T-helper 2 cell treated with Interferon-gamma antibody and Interleukin-4, amounts not matched to agents 100 ng/mL and 5 ng/mL, for 36 hours (primary cell): ENCODE measurements at regions not wholly inside any gene's neighbourhood (a gene's known extent, or its start where the extent isn't known, plus 50 kb on each side); places are given as distances from the start of the nearest gene placed in this dataset.
"Not testable (repeated sequence)": the region's sequence is repeated elsewhere in the genome, so short reads cannot be mapped to it uniquely, and the experiment has no call there.

Experiments
- intact Hi-C: fragments of 100-400 bp; cut with micrococcal nuclease; formaldehyde crosslinking; loops from one replicate; pipeline ENCODE4 v1.15.1; 2023

DNA sequence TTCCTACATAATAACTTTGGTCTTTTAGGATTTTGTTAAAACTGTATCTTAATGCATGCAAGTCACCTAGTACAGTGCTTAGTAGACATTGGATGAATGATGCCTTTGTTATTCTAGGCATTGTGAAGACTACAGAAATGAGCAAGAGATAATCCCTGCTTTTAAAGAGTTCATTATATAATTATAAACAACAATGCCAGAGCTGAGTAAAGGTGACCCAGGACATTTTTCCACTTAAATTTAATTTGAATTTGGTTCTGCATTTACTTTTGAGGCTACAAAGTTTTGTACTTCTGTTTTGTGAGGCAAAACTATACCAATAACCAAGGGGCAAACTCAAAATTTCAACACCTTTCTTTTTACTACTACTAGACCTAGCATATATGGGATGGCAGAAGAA lies 182.0 kb upstream of the SESN3 start:
- intact Hi-C loops: no loop called here

DNA sequence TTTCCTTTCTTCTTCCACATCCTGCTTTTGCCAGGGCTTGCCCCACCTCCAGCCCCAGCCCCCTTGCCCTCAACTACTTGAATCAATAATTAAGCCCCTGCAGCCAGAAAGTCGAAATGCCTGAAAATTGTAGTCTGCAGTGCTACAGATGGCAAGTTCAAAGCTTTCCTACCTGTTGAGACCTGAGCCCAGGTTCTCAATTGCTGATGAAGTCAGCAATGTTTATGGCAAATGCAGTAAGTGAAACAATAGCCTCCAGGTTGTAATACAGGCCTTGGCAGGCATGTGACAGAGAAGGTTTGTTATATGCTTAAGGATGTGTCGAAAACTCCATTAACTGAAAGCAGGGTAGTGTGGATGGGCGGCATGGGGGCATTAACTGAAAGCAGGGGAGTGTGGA lies 181.1 kb upstream of the SESN3 start:
- intact Hi-C loops: no loop called here

DNA sequence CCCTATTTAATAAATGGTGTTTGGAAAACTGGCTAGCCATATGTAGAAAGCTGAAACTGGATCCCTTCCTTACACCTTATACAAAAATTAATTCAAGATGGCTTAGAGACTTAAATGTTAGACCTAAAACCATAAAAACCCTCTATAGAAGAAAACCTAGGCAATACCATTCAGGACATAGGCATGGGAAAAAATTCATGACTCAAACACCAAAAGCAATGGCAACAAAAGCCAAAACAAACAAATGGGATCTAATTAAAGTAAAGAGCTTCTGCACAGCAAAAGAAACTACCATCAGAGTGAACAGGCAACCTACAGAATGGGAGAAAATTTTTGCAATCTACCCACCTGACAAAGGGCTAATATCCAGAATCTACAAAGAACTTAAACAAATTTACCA lies 179.7 kb upstream of the SESN3 start:
- intact Hi-C loops: not testable (repeated sequence)

DNA sequence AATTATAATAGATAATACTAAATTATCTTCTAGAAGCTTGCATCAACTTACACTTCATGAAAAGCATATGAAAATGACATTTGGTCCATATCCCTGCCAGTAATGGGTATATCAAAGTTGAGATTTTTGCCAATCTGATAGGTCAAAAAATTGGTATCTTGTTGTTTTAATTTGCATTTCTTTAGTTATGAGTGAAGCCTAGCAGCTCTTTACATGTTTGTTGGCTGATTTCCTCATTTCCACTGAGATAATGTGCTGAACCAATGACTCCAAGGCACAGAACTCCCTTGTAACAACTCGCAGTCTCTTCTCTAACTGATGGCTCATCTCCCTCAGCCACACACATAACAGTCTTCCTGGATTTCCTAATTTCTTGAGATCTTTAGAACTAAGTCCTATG lies 175.3 kb upstream of the SESN3 start:
- intact Hi-C loops: no loop called here

DNA sequence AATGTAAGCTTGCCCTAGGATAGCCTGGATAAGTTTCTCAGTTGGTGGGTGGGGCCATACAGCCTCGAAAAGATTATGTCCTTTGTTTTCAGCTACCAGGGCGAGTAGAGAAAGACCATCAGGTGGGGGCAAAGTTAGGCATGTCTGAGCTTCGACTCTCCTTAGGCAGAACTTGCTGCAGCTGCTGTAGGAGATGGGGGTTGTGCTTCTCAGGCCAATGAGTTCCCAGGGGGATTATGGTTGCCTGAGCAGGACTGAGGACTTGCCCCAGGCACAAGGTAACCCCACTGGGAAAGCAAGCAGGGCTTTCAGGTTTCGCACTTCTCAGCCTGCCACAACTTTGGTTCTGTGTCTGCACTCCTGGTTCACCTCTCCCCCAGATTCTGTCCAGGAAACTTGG lies 173.4 kb upstream of the SESN3 start:
- intact Hi-C loops: no loop called here

DNA sequence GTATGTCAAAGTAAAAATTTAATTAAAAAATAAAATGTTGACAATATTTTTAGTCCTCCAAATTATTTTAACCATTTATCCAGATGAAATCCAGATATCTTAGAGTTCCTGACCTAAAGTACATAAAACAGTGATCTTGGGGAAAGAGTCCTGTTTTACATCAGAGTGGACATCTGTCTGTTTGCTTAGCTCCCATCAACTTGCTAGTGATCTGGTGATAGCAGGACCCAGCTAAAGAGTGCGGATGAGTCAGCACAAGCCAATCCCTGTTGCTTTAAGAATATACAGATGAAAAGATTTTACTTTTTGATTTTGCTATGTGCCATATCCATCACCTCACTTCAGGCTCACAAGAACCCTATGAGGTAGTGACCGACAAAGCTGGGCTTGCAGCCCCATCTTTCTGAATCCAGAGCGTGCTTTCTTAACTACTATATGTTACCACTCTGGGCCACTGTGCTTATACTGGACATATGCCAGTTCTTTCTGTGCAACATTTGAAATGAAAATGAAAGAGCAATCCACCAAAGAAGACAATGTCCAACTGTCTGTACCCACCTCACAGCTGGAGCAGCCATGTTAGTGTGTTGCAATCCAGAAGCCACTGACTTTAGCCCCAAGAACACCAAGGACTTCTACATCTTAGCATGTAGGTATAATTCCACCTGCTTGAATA lies 167.6 kb upstream of the SESN3 start:
- intact Hi-C loops: no loop called here

DNA sequence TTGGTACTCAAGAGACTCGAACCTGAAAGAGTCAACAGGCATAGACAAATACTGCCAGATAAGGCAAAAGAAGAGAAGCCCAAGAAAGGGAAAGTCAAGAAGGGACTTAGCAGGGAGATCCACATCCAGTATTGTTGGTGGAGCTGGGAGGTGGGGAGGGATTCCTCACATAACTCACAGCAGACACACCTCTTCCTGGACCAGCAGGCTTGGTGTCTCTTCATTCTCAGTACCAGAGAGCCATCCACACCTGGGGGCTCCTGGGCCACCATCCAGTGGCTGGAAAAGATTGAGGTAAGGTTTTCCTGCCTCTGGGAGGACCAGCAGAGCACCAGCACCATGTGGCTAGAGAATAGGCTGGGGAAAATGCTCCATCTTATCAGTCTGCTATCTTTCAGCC lies 161.6 kb upstream of the SESN3 start:
- intact Hi-C loops: no loop called here

DNA sequence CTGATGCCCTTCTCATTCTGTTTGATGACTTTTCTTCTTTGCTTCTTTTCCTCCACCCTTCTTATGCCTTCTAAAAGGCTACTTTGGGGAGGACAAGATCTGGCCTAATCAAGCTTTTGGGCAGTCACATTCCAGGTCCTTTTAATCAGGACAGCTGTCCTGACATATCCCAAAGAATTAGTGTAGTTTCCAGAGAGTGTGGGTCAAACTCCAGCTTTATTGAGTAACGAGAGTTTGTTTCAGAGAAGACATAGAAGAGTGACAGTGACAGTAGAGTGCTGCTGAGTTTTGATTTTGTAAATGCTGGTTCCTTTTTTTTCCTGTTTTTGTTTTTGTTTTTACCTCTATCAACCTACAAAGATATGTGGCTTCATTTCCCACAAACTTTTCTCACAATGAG lies 158.4 kb upstream of the SESN3 start:
- intact Hi-C loops: no loop called here

DNA sequence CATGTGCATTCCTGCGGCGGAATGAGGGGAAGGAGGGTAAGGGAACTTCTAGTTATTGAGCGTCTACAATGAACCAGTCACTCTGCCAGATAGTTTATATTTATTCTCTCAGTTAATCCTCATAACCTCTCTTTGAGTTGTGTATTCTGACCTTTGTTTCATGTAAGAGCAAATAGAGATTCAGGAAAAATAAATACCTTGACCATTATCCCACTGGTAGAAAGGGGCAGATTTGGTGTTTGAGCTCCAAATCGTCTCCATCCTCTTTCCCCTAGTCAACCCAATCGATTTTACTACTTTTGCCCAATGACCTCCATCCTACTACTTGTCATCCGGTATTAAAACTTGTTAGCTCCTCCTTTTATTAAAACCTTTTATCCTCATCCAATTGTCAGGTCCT lies 157.1 kb upstream of the SESN3 start:
- intact Hi-C loops: no loop called here

DNA sequence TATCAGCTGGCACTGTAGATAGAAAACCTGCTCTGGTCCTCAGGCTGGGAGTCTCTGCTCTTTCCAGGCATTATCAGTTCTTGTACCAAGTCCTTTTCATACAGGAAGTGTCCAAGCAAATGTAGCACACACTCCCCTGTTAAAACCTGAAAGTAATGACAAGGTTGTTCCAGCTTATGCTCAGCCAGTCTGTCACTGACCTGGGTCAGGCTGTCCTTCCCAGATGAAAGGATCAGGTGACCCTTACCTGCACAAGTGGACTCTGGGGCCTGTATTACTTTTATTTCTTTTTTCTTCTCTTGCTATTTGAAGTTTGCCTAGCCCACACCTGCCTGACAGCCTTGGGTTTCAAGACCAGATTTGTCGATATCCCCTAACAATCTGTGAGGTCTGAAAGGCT lies 156.3 kb upstream of the SESN3 start:
- intact Hi-C loops: no loop called here

DNA sequence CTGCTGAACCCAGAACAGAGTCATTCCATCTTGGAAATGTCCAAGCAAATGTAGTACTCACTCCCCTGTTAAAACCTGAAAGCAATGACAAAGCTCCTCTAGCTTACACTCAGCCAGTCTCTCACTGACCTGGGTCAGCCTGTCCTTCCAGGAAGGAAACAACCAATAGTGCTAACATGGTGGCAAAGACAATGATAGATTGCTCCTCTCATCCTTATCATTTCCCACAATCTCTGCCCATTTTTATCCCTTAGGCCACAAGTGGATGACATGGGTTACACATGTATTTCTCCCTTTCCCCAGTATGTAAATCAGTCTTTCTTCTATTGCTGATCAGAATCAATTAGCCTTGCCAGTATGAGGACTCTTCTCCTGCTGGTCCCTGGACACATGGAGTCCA lies 154.6 kb upstream of the SESN3 start:
- intact Hi-C loops: no loop called here

DNA sequence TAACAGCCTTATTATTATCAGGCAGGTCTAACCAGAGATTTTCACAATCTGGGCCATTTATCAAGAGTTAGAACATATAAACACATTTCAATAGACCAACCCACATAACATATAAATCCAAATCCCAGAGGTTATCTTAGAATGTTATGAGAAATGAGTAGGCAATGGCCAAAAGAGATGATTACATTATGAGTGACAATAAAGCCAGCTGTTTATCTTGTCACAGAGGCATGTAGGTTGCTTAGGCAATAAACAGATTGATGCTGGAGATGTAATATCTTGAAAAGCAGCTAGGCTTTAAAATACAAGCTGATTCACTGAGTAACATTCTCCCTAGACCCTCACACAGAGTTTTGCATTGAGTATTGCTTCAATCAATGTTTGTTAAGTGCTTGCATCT lies 148.5 kb upstream of the SESN3 start:
- intact Hi-C loops: no loop called here

DNA sequence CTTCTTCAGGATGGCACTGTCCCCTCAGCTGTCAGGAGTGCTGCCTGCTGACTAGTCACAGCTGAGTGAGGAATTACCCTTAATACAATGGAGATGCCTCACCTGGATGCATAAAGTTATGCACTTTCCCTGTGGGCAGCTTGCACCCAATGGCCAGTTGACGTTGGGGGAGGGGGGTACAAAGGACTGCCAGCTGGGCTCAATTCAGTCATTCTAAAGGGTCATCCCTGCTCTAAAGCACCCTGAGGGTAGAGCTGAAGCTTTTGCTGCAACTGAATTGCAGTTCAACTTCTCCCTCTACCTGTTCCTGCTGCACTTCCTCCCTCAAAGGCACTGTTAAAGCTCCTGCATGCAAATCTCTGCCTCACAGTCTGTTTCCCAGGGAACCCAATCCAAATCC lies 147.8 kb upstream of the SESN3 start:
- intact Hi-C loops: no loop called here

DNA sequence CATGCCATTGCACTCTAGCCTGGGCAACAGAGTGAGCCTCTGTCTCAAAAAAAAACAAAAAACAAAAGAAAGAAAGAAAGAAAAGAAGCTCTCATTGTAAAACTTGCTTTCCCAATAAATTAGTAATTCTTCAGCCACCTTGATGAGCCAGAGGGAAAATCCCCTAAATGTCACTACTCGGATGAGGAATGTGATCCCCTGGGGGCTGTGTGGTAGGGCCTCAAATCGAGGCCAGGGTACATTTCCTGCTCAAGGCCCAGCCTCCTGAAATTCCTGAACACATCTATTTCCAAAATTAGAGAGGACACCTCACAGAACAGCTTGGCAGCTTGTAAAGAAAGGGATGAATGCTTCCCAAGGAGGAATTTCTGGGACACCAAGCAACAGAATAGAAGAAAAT lies 147.1 kb upstream of the SESN3 start:
- intact Hi-C loops: no loop called here

DNA sequence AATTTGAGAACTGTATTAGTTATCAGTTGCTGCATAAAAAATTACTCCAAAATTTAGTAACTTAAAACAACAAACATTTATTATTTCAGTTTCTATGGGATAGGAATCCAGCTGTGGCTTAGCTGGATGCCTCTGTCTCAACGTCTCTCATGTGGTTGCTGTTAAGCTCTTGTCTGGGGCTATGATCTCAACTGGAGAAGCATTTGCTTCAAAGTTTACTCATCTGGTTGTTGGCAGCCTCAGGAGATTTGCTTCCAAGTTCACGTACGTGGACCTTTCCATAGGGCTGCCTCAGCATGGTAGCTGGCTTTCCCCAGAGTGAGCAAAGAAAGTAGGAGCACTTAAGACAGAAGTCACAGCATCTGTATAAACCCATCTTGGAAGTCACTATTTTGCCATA lies 144.9 kb upstream of the SESN3 start:
- intact Hi-C loops: no loop called here

DNA sequence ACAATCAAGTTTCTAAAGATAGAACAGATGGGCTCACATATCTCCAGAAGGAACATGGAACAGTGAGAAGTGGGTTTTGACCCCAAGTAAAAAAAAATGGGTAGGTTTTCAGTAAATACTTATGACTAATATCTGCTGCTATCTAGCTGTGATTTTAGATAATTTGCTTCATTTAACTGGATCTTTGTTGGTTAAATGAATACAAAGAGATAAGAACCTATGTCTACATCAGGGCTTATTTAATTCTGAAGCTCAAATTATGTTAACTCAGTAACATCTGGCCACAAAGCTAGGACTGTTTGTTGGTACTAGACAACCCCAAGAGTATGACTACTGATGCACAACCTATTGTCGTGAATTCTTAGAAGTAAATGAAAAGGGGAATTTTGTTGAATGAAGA lies 144.4 kb upstream of the SESN3 start:
- intact Hi-C loops: no loop called here

DNA sequence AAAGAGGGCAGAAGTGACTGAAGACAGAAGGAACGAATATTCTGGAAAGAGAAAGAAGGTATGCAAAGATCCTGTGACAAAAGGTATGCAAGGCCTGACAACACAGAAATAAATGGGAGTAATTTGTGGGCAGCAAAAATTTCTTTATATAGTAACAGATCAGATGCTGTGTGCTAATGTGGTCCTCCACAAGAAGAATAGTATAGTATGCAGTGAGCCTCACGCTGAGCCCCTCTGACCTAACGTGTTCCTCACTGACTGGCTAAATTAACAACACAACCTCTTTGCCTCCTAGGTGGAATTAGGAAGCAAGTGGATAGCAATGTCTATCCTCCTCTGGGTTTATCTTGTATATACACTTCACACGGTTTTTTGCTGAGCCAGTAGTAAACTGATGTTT lies 143.1 kb upstream of the SESN3 start:
- intact Hi-C loops: no loop called here

DNA sequence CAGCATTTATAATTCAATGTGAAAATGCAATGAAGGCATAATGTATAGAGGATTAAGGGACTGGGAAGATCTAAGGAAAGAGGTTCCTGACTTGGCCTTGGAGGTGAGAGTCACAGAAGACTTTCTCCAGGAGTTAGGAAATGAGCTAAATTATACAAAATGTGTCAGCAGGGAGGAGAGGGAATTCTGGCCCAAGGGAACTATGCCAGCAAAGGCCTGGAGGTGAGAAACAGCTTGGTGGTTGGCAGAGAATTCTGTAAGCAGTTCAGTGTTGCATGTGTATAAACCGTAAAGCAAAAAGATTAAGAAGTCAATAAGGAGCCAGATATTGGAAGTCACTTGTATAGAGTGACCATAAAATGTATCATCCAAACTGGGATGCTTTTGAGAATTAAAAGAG lies 142.2 kb upstream of the SESN3 start:
- intact Hi-C loops: no loop called here

DNA sequence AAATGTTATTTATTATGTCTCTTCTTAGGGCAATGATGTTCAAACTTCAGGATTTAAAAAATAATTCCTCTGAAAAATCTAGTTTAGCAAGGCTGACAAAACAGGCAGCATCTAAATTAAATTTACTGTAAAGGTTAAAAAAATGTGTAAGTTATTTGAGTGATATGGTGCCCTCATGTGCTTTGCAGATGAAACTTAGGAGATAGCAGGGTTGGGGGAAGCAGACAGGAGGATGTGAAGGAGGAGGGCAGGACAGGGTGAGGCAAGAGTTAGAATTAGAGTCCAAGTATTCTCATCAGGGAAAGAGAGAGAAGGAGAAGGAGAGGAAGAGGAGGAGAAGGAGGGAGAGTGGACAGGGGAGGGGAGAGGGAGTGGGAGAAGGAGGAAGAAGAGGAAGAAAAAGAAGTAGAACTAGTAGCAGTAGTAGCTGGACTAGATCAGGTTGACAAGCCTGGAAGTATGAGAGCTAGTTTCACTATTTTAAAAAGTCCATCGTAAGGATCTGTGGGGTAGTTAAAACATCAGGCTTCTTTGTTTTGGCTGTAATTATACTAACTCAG lies 141.2 kb upstream of the SESN3 start:
- intact Hi-C loops: no loop called here

DNA sequence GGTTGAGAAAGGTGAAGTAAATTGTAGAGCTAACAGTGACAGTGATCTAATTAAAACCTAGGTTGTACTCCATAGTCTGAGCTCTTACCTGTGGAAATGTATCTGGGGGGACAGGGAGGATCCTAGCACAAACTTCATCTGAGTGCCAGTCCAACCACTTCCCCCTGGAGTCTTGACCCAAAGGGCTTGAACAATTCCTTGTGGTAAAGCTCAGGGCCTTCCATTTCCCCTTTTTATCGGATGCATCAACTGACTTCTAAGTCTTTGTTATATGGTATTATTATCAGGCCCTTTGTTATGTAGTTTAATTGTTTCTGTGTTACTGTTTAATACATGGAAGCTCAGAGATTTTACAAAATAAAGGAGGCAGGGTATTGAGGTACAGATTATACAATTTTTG lies 140.2 kb upstream of the SESN3 start:
- intact Hi-C loops: no loop called here

DNA sequence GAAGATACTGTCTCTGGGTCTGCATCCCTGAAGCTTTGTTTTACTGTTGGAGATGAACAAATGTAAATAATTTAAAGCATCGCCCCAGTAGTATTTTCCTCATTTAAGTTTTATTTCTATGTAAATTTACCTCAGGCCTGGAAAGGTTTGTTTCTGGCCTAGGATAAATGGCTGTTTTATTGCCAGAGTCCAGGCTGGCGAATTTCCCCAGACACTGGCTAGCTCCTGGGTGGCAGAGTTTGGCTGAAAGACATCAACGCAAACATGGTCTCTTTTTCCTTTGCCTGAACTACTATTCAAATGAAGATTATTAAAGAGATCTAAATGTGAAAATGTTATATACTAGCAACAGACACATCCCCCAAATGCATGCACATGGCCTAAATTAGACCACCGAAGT lies 136.7 kb upstream of the SESN3 start:
- intact Hi-C loops: loop anchor here (5.0 kb wide), 1 partner anchor 215 kb away; no protein-coding TSS in a partner anchor

DNA sequence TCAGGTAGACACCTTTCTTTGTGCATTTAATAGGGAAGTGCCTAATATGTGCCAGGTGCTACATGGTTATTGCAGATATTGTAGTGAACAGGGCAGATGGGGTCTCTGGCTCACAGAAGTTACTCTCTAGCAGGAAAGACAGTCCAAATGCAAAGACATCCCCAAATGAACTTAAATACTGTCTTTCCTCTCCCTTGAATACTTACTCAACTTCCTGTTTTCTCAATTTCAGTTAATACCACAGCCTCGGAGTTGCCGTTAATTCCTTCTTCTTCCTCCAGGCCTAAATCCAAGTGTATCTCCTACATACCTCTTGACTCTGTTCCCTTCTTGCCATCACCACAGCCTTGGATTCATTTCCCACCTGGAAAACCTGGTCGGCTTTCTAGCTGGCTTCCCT lies 134.3 kb upstream of the SESN3 start:
- intact Hi-C loops: loop anchor here (5.0 kb wide), 1 partner anchor 213 kb away; no protein-coding TSS in a partner anchor
